ENCODE measurements at regions not wholly inside any gene's neighbourhood (a gene's known extent, or its start where the extent isn't known, plus 50 kb on each side); places are given as distances from the start of the nearest gene placed in this dataset.

- no peak for TF ChIP-seq CTCF (IDR thresholded peaks at IDR 0.05; ENCODE audit: insufficient read depth, low read length)
- DNase-seq (ENCODE audit: low read depth): no peak
Observed at GRCh38 chr3:158912621-158913020, 110.8 kb downstream of the MFSD1 start.

GRCh38 chr3:158916111-158916510, 114.3 kb downstream of the MFSD1 start:
- no peak for TF ChIP-seq CTCF (IDR thresholded peaks at IDR 0.05; ENCODE audit: insufficient read depth, low read length)
- DNase-seq (ENCODE audit: low read depth): no peak
- no peak overlapping the region for H3K4me3 ChIP-seq (ENCODE audit: low read depth, low read length)

More at GRCh38 chr3:158912621-158913020, 110.8 kb downstream of the MFSD1 start:
- H3K4me3 ChIP-seq (ENCODE audit: low read depth, low read length): no peak overlapping the region

- DNase-seq (ENCODE audit: low read depth): peak; percentile 74
- TF ChIP-seq CTCF (IDR thresholded peaks at IDR 0.05; ENCODE audit: insufficient read depth, low read length): peak; percentile 84
- no peak overlapping the region for H3K4me3 ChIP-seq (ENCODE audit: low read depth, low read length)
Observed at GRCh38 chr3:158918008-158918407, 116.2 kb downstream of the MFSD1 start.

GRCh38 chr3:158918451-158918850, 116.6 kb downstream of the MFSD1 start:
- H3K4me3 ChIP-seq (ENCODE audit: low read depth, low read length): no peak overlapping the region
- no peak for DNase-seq (ENCODE audit: low read depth)
- TF ChIP-seq CTCF (IDR thresholded peaks at IDR 0.05; ENCODE audit: insufficient read depth, low read length): no peak

GRCh38 chr3:158920371-158920770, 118.5 kb downstream of the MFSD1 start:
- H3K4me3 ChIP-seq (ENCODE audit: low read depth, low read length): no peak overlapping the region
- DNase-seq (ENCODE audit: low read depth): no peak
- TF ChIP-seq CTCF (IDR thresholded peaks at IDR 0.05; ENCODE audit: insufficient read depth, low read length): no peak

GRCh38 chr3:158925021-158925420, 123.2 kb downstream of the MFSD1 start:
- DNase-seq (ENCODE audit: low read depth): no peak
- TF ChIP-seq CTCF (IDR thresholded peaks at IDR 0.05; ENCODE audit: insufficient read depth, low read length): no peak
- H3K4me3 ChIP-seq (ENCODE audit: low read depth, low read length): no peak overlapping the region

- no peak for TF ChIP-seq CTCF (IDR thresholded peaks at IDR 0.05; ENCODE audit: insufficient read depth, low read length)
- no peak overlapping the region for H3K4me3 ChIP-seq (ENCODE audit: low read depth, low read length)
- no peak for DNase-seq (ENCODE audit: low read depth)
Observed at GRCh38 chr3:158925828-158926494, 124.1 kb downstream of the MFSD1 start.
